ENCODE measurements at regions not wholly inside any gene's neighbourhood (a gene's known extent, or its start where the extent isn't known, plus 50 kb on each side); places are given as distances from the start of the nearest gene placed in this dataset.

- TF ChIP-seq, protein P1, sequence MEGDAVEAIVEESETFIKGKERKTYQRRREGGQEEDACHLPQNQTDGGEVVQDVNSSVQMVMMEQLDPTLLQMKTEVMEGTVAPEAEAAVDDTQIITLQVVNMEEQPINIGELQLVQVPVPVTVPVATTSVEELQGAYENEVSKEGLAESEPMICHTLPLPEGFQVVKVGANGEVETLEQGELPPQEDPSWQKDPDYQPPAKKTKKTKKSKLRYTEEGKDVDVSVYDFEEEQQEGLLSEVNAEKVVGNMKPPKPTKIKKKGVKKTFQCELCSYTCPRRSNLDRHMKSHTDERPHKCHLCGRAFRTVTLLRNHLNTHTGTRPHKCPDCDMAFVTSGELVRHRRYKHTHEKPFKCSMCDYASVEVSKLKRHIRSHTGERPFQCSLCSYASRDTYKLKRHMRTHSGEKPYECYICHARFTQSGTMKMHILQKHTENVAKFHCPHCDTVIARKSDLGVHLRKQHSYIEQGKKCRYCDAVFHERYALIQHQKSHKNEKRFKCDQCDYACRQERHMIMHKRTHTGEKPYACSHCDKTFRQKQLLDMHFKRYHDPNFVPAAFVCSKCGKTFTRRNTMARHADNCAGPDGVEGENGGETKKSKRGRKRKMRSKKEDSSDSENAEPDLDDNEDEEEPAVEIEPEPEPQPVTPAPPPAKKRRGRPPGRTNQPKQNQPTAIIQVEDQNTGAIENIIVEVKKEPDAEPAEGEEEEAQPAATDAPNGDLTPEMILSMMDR (IDR thresholded peaks at IDR 0.05): no peak
- no peak for DNase-seq
- 89 to 91% methylated on average over 2 of the region's 2 CpGs for WGBS, 2 donors
- ATAC-seq: no peak
- peaks cover 0 to 4% (median 0%) of the 10 kb centered on the region in 11 donors for H3K9me3 ChIP-seq
- peaks cover 0 to 11% (median 0%) of the 10 kb centered on the region in 9 donors for H3K4me1 ChIP-seq
- no peaks in the 10 kb centered on the region for H3K27me3 ChIP-seq
- no peaks in the 10 kb centered on the region for H3K36me3 ChIP-seq
- no peak overlapping the region for H3K27ac ChIP-seq
- no peak overlapping the region for H3K4me3 ChIP-seq
- intact Hi-C loops (cut with DNase I): no loop called here
Observed at GRCh38 chr4:176608346-176608745, 184.4 kb downstream of the VEGFC start.

GRCh38 chr4:176610594-176610993 lies 182.1 kb downstream of the VEGFC start:
- H3K36me3 ChIP-seq: no peaks in the 10 kb centered on the region
- peaks cover 0 to 7% (median 0%) of the 10 kb centered on the region in 11 donors for H3K9me3 ChIP-seq
- H3K4me1 ChIP-seq: peaks cover 0 to 11% (median 0%) of the 10 kb centered on the region in 9 donors
- intact Hi-C loops (cut with DNase I): no loop called here
- no peak for DNase-seq
- 55 to 62% methylated on average over 2 of the region's 2 CpGs for WGBS, 2 donors
- H3K27ac ChIP-seq: no peak overlapping the region
- no peak for ATAC-seq
- no peaks in the 10 kb centered on the region for H3K27me3 ChIP-seq
- H3K4me3 ChIP-seq: no peak overlapping the region
- TF ChIP-seq, protein P1 (IDR thresholded peaks at IDR 0.05): no peak

GRCh38 chr4:176611381-176611780 lies 181.3 kb downstream of the VEGFC start:
- ATAC-seq (no peak), DNase-seq (no peak)
- H3K36me3 ChIP-seq: no peaks in the 10 kb centered on the region
- no peak overlapping the region for H3K27ac ChIP-seq
- H3K4me1 ChIP-seq: peaks cover 0 to 11% (median 0%) of the 10 kb centered on the region in 9 donors
- H3K9me3 ChIP-seq: peaks cover 0 to 13% (median 0%) of the 10 kb centered on the region in 11 donors
- H3K27me3 ChIP-seq: no peaks in the 10 kb centered on the region
- intact Hi-C loops (cut with DNase I): no loop called here
- H3K4me3 ChIP-seq: no peak overlapping the region
- TF ChIP-seq, protein P1 (IDR thresholded peaks at IDR 0.05): no peak
- WGBS, 2 donors: 47 to 72% methylated on average over 1 of the region's 1 CpG

DNA sequence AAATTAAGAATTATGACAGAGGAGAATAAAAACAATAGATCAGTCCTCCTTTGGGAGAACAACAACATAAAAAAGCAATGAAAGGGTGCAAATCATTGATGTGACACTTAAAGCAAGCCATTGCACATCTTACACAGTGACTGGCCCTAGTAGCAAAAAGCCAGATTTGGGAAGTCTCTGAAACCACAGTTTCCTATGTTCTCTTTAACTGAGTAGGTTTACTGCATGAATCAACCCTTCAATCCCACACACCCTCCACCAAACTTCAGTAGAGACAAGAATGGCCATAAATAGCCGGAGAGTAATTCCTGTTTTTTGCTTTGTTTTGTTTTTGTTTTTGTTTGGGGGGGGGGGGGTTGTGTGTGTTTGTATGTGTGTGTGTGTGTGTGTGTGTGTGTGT lies 180.8 kb downstream of the VEGFC start:
- TF ChIP-seq, protein P1 (IDR thresholded peaks at IDR 0.05): no peak
- Histone ChIP-seq H3K27ac (no peak overlapping the region), H3K4me3 (no peak overlapping the region), H3K27me3 (no peaks in the 10 kb centered on the region), H3K4me1 (peaks cover 0 to 11% (median 0%) of the 10 kb centered on the region in 9 donors), H3K9me3 (peaks cover 0 to 13% (median 0%) of the 10 kb centered on the region in 11 donors), H3K36me3 (no peaks in the 10 kb centered on the region)
- DNase-seq: no peak
- WGBS, 2 donors: 92 to 93% methylated on average over 1 of the region's 1 CpG
- intact Hi-C loops (cut with DNase I): no loop called here
- ATAC-seq: no peak
